HepG2 (cell line): ENCODE measurements at regions not wholly inside any gene's neighbourhood (a gene's known extent, or its start where the extent isn't known, plus 50 kb on each side); places are given as distances from the start of the nearest gene placed in this dataset.

Experiments used
- ARID5B ChIP-seq: IDR thresholded peaks from 2 replicates; pipeline ENCODE4 v1.4.0; 2020; ENCODE audit warnings: mild to moderate bottlenecking, missing genetic modification reagents
- BCL3 ChIP-seq: sonication (generic); formaldehyde crosslinking; IDR thresholded peaks from 2 replicates; pipeline ENCODE4 v1.5.1; 2020; ENCODE audit warnings: mild to moderate bottlenecking, missing genetic modification reagents, moderate library complexity
- CBX5 ChIP-seq: sonication (generic); formaldehyde crosslinking; IDR thresholded peaks from 2 replicates; pipeline ENCODE4 v1.4.0; 2020; ENCODE audit warnings: missing genetic modification reagents, borderline replicate concordance
- CCDC6 ChIP-seq: sonication (generic); formaldehyde crosslinking; IDR thresholded peaks from 2 replicates; pipeline ENCODE4 v1.8.1; 2022; ENCODE audit warnings: mild to moderate bottlenecking, missing genetic modification reagents, moderate library complexity
- GATAD2A ChIP-seq: IDR thresholded peaks from 2 replicates; pipeline ENCODE4 v1.6.1; 2016
- HNF1B ChIP-seq: sonication (generic); formaldehyde crosslinking; IDR thresholded peaks from 2 replicates; pipeline ENCODE4 v1.5.1; 2020; ENCODE audit warnings: mild to moderate bottlenecking, moderate library complexity, missing genetic modification reagents
- NFYB ChIP-seq: sonication (generic); formaldehyde crosslinking; IDR thresholded peaks from 2 replicates; pipeline ENCODE4 v1.4.0; 2020; ENCODE audit warnings: missing genetic modification reagents
- NPAS2 ChIP-seq: sonication (generic); formaldehyde crosslinking; IDR thresholded peaks from 2 replicates; pipeline ENCODE4 v1.8.0; 2022; ENCODE audit warnings: mild to moderate bottlenecking, missing genetic modification reagents, borderline replicate concordance
- RBAK ChIP-seq: sonication (generic); formaldehyde crosslinking; IDR thresholded peaks from 2 replicates; pipeline ENCODE4 v1.5.1; 2020; ENCODE audit warnings: mild to moderate bottlenecking, missing genetic modification reagents
- RNF2 ChIP-seq: fragments of 450-650 bp; conservative IDR thresholded peaks from 2 replicates; pipeline ENCODE4 v1.6.1; 2016; ENCODE audit warnings: low read depth
- STAT5B ChIP-seq: sonication (generic); formaldehyde crosslinking; IDR thresholded peaks from 2 replicates; pipeline ENCODE4 v1.4.0; 2020; ENCODE audit warnings: missing genetic modification reagents
- TCF7 ChIP-seq: sonication (generic); IDR thresholded peaks from 2 replicates; pipeline ENCODE4 v1.6.1; 2016; ENCODE audit warnings: antibody characterized with exemption, low read depth
- THAP7 ChIP-seq: sonication (generic); formaldehyde crosslinking; IDR thresholded peaks from 2 replicates; pipeline ENCODE4 v1.8.1; 2023; ENCODE audit warnings: mild to moderate bottlenecking, missing genetic modification reagents
- UBTF ChIP-seq: sonication (generic); formaldehyde crosslinking; IDR thresholded peaks from 2 replicates; pipeline ENCODE4 v1.4.0; 2020; ENCODE audit warnings: mild to moderate bottlenecking, missing genetic modification reagents
- ZNF556 ChIP-seq: sonication (generic); formaldehyde crosslinking; IDR thresholded peaks from 2 replicates; pipeline ENCODE4 v1.4.0; 2020; ENCODE audit warnings: mild to moderate bottlenecking, missing genetic modification reagents, borderline replicate concordance
- ZNF781 ChIP-seq: sonication (generic); formaldehyde crosslinking; IDR thresholded peaks from 2 replicates; pipeline ENCODE4 v1.5.1; 2020; ENCODE audit warnings: borderline replicate concordance, mild to moderate bottlenecking, missing genetic modification reagents; ENCODE audit errors: not compliant biosample characterization
- ZSCAN9 ChIP-seq: IDR thresholded peaks from 2 replicates; pipeline ENCODE4 v1.6.1; 2016; ENCODE audit warnings: borderline replicate concordance

GRCh38 chr18:13989199-13989598 lies 73.9 kb upstream of the MC2R start (continued):
- TF ChIP-seq ARID5B = no peak
- TF ChIP-seq ZNF781 (CRISPR knock-in tag) = no peak
- TF ChIP-seq HNF1B = no peak
- no peak for TF ChIP-seq NFYB (CRISPR knock-in tag)
- TF ChIP-seq ZNF556 (CRISPR knock-in tag) = no peak
- TF ChIP-seq CCDC6 (CRISPR knock-in tag) = no peak
- TF ChIP-seq NPAS2 (CRISPR knock-in tag) = no peak
- no peak for TF ChIP-seq TCF7
- no peak for TF ChIP-seq GATAD2A (CRISPR knock-in tag)
- no peak for TF ChIP-seq UBTF
- TF ChIP-seq STAT5B (CRISPR knock-in tag) = no peak
- no peak for TF ChIP-seq RNF2
- no peak for TF ChIP-seq RBAK (CRISPR knock-in tag)
- TF ChIP-seq CBX5 (CRISPR knock-in tag) = no peak
- TF ChIP-seq THAP7 = no peak
- no peak for TF ChIP-seq BCL3
- no peak for TF ChIP-seq ZSCAN9
